OCI-LY3 (cell line): ENCODE measurements at regions not wholly inside any gene's neighbourhood (a gene's known extent, or its start where the extent isn't known, plus 50 kb on each side); places are given as distances from the start of the nearest gene placed in this dataset.

Experiments
- EZH2phosphoT487 ChIP-seq: fragments of 200-600 bp; shearing (Covaris generic); IDR thresholded peaks from 2 replicates; pipeline ENCODE4 v1.6.1; 2018; ENCODE audit warnings: antibody characterized with exemption, mixed run types, low read depth
- TF ChIP-seq, protein P1 (sequence below): fragments of 200-600, 300-600 bp; sonication (generic); IDR thresholded peaks from 2 replicates; pipeline ENCODE4 v1.5.1; 2014; ENCODE audit warnings: antibody characterized with exemption, low read length, low read depth

DNA sequence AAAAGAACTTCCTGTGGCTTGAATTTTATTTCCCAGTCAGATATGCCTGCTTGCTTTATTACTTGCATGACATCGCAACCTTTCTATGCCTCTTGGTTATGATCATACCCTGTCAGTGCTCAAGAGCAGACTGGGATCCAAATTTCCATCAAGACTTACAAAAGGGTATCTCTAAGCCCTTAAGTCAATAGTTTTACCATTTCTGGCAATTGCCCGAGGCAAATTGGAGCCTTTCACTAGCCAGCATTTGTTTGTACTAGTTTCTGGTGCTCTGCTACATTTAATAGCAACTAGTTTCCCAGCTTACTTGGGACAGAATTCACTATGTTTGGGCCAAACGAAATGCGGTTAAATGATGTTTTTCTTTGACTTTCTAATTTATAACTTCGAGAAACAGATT is 73.2 kb upstream of the ITM2A start:
- TF ChIP-seq, protein P1, sequence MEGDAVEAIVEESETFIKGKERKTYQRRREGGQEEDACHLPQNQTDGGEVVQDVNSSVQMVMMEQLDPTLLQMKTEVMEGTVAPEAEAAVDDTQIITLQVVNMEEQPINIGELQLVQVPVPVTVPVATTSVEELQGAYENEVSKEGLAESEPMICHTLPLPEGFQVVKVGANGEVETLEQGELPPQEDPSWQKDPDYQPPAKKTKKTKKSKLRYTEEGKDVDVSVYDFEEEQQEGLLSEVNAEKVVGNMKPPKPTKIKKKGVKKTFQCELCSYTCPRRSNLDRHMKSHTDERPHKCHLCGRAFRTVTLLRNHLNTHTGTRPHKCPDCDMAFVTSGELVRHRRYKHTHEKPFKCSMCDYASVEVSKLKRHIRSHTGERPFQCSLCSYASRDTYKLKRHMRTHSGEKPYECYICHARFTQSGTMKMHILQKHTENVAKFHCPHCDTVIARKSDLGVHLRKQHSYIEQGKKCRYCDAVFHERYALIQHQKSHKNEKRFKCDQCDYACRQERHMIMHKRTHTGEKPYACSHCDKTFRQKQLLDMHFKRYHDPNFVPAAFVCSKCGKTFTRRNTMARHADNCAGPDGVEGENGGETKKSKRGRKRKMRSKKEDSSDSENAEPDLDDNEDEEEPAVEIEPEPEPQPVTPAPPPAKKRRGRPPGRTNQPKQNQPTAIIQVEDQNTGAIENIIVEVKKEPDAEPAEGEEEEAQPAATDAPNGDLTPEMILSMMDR, result no peak
- TF ChIP-seq EZH2phosphoT487, result no peak
